Activated CD8-positive, alpha-beta memory T cell treated with anti-CD3 and anti-CD28 coated beads for 4 hours (primary cell): ENCODE measurements at regions not wholly inside any gene's neighbourhood (a gene's known extent, or its start where the extent isn't known, plus 50 kb on each side); places are given as distances from the start of the nearest gene placed in this dataset.

Source experiments
- DNase-seq, 2 donors: peaks; one replicate each; pipeline ENCODE4 v3.0.0-alpha.2; 2020; ENCODE audit warnings: low read depth in 2 of 2

DNA sequence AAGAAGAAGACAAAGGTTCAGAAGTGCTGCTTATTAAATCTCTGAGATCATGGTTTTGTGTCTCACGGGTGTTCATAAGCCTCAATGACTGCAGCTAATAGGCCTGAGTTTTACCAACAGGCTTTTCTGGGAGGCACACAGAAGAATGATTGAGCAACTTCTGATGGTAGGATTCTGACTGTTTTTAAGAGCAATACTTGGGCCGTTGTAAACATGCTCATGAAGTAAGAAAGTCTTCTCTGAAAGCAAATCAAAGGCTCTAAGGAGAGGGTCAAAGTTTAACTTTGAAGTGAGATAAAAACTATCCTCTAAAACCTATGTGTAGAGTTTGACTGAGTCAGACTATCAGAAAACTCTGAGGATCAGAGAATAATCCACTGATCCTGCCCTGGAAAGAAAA lies 390.9 kb upstream of the DAB2 start:
- DNase-seq, result no peak

GRCh38 chr5:39811381-39811780 lies 386.6 kb upstream of the DAB2 start:
- DNase-seq, result no peak

DNA sequence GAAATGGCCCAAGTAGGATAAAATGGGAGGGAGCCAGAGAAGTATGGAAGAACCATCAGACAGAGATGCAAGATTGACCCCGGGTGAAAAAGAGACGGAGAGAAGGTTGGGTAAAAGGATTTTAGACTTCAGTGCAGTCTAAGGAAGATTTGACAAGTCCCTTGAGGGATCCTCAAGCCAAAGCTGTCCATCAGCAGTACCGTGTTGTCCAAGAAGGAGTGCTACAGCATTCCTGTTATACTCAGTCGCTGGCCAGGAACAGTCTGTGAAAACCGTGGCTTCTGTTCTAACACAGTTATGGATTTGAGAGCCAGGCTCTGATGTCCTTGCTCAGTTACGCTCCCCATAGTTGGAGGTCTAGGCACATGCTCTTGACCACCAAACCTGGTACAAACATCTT lies 383.9 kb upstream of the DAB2 start:
- DNase-seq, result no peak

DNA sequence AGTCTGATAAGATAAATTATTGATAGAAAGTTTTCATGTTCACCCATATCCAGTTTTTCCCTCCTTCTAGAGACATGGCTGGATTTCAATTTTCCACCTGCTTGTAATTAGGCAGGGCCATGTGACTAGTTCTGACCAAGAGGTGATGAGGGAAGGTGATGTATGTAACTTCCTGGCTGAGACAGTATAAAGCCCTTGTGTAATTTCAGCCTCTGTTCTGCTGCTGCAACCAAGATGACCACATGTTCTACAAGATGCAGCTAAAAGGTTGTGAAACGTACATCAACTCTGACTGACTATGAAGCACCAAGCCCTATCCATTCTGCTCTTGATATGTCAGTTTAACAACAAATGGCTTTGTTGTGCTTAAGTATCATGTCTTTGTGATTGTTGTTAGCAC lies 376.5 kb upstream of the DAB2 start:
- no peak for DNase-seq

DNA sequence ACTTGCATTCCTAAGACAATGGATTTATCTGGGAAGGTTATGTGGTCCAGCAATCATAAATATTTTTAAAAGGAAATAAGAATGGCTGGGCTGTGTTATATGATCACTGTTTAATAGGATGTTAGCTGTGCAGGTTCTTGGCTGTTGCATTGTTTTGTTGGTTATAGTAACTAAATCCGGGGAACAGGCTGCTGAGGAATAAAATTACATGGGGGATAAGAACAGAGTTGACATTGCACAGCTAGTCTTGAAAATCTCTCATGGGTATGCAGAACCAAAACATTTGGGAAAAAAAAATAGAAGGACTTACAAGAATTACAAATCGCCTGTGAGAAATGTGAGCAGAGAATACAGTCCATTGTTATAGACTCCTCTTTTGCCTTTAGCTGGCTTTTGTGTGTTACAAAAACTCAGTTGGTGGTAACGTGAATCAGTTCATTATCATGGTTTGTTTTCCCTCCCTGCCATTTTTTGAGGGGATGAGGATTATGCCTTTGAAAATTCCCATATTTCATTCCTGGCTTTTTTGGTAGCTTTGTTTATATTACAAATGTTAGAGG lies 375.3 kb upstream of the DAB2 start:
- DNase-seq, result no peak

DNA sequence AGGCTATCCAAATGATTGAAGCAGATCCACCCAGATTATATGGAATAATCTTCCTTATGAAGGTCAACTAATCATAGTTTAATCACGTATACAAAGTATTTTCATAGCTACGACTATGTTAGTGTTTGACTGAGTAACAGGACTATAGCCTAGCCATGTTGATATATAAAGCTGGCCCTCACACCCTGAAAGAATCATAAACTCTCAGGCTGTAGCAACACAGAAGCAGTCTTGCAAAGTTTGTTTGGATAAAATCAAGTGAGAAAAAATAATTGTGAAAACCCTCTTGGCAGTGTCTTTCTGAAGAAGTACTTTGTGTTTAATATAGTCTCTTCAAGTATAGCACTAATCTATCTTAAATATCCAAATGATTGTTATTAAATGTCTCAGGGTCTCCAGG lies 374.5 kb upstream of the DAB2 start:
- no peak for DNase-seq

DNA sequence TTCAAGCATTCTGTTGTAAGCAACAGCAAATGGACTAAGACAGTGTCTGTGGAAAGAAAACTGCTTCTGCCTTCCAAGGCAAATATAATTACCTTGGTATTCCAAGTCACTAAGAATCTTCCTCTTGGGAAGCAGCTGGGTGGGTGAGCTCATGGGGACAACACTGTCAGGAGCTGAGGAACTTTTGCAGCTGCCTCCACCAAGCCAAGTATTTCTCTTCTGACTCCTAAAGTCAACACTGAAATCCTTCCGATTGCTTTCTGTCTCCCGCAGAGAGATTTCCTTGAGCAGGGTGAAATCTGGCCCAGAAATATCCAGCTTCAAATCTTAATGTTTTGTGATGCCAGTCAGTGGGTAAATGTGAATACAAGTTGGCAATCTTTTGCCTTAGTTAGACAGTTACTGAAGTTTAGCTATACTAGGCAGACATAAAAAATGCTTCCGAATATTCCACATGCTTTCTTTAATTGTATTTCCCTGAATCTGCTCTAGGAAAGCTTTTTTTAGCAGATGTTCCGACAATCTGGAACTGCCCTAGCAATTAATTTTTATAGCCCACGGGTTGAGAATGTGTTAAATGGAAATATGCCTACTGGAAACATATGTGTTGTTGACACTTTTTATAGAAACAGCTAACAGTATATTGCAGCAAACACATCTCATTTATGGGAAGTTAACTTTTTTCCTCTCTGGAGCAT lies 369.9 kb upstream of the DAB2 start:
- DNase-seq, result no peak

GRCh38 chr5:39785410-39785809 lies 360.6 kb upstream of the DAB2 start:
- no peak for DNase-seq

DNA sequence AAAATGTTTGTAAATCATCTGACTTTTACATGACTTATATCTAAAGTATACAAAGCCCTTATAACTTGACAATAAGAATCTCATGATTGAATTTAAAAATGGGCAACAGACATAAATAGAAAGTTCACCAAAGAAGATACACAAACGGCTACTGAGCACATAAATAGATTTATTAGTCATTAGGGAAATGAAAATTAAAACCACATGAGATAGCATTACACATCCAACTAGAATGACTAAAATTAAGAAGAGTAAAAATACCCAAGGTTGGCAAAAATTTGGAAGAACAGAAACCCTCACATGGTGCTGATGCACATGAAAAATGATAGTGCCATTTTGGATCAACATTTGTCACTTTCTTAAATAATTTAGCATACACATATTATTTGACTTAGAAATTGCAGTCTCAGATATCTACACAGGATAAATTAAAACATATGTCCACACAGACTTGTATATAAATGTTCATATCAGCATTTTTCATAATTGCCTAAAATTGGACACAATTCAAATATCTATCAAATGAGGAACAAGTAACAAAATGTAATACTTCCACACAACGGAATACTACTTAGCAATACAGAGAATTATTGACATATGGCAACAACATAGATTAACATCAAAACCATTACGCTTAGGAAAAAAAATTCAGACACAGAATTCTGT lies 359.1 kb upstream of the DAB2 start:
- DNase-seq, result no peak

DNA sequence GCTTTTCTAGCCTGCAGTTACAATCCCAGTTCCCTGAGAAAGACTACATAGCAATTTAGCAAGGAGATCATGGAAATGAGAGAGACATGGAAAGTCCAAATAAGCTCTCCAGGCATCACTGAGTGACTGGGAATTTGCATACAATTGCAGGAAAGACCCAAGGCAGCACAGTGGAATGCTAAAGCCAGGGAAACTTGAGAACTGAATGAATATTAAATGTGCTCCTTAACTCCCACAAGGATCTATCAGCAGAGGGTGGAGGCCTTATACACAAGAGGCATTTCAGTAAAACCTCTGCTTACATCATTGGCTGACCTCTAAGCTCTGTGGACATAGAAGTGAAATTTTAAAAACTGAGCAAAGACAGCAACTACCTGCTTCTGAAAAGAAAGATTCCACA lies 355.6 kb upstream of the DAB2 start:
- DNase-seq, result no peak

GRCh38 chr5:39779831-39780230 lies 355.1 kb upstream of the DAB2 start:
- DNase-seq, result no peak

DNA sequence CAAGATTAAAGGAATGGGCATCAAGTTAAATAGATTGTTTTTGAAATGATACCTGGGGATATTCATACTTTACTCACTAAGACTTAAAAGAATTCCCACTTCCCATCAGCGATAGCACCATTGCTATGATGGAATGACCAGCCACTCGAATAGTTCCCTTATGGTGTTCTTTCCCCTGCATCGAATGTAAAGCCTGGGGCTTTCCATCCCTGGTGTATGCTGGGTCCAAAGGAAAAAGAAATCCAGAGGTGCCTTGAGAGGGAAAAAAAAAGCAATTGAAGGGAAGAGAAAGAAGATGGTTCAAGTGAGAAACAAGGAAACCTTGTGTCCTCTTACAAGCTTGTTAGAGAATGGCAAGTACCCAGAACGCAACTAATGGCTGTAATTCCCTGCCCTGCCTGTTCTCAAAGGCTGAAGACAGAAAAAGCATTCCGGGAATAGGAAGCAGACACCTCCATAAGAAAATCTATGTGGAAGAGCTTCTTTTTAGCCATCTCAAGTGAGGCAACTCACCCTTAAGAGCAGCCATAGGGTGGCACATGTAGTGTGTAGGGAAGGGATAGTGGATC lies 351.1 kb upstream of the DAB2 start:
- no peak for DNase-seq

DNA sequence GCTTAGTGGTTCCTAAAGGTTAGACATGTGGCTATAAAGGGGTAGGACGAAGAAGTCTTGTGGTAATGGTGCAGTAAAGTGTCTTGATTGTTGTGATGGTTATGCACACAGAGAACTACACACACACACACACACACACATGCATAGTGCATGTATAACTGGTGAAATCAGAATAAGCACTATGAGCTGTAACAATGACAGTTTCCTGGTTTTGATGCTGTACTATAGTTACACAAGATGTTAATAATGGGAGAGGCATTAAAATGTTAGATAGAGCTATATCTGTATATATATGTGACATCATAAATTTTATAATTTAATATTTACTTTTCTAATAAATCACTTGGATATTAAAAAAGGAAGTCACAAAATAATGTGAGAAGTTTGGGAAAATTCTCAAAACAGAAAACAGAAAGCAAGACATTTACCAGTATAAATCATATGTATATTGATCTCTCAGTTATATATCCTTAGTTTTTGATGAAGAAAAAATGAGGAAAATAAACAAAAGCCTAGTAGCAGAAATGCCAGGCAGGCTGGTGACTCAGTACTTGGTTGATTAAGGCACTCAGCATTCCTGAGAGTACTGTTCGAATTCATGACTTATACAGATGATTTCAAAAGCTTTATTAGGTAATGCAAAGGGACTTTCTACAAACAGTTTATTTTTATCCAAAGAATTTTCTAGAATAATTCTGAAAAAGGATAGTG lies 350.5 kb upstream of the DAB2 start:
- no peak for DNase-seq

GRCh38 chr5:39774605-39775004 lies 349.8 kb upstream of the DAB2 start:
- no peak for DNase-seq

GRCh38 chr5:39772307-39772706 lies 347.5 kb upstream of the DAB2 start:
- DNase-seq, result no peak

DNA sequence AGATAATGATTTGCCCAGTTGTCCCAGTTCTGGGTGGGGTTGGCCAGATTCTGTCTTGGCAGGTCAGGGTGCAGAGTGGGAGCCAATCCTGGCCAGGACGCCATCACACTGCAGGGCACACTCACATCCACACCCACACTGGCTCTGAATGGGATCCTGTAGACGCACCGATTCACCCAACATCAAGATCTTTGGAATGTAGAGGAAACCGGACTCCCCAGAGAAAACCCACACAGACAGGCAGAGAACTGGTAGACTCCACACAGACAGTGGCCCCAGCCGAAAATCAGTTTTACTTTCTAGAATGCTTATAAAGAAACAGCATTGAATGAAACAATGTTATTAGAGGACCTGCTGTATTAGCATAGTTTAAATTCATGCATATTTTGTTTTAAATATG lies 343.1 kb upstream of the DAB2 start:
- no peak for DNase-seq

- DNase-seq, result no peak
Observed at GRCh38 chr5:39765366-39765765, 340.6 kb upstream of the DAB2 start.

DNA sequence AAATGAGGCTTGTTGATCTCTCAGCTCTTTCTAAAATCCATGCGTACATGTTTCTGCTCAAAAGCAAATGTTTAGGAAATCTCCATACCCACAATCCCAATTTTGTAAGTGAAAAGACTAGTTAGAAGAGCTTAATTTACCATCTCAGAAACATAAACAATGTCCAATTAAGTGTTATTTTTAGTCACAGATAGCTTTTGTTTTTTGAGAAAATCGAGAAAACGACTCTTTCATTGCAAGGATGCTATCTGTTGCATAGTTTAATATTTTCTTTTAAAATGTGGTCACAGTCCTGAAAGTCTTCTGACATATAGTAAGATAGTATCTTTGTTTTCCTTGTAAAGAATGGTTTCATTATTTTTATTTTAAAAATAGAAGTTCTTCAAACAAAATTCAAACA lies 338.0 kb upstream of the DAB2 start:
- DNase-seq, result no peak

GRCh38 chr5:39761199-39761950 lies 336.6 kb upstream of the DAB2 start:
- no peak for DNase-seq

GRCh38 chr5:39760385-39761198 lies 335.8 kb upstream of the DAB2 start:
- no peak for DNase-seq

DNA sequence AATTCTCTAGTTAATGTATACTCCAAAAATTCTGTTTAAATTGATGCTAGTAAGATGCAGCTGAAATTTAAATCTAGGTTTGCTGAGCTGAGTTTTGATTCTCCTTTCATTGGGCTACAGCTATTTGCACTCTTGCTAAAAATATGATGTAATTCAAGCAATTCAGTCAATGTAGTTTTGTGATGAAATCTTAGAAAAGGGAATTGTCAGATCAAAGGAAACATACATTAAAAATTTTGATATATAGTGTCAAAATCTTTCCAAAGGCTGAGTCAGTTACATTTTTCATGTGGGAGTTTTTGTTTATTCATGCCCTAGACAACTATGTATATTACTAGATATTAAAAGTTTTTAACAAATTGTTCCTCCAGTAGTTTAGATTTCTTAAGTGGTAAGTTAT lies 334.9 kb upstream of the DAB2 start:
- no peak for DNase-seq
